ENCODE measurements at regions not wholly inside any gene's neighbourhood (a gene's known extent, or its start where the extent isn't known, plus 50 kb on each side); places are given as distances from the start of the nearest gene placed in this dataset.

GRCh38 chr13:22287343-22287920 lies 616.6 kb downstream of the FGF9 start:
- POLR2A ChIA-PET, result no interaction called here
- Histone ChIP-seq H3K4me2 (no peak overlapping the region), H3K36me3 (replicated peaks in 1 of 2; ENCODE audit: control insufficient read depth in 1 of 2, insufficient read depth in 2 of 2, low read length in 1 of 2) (no peaks in the 10 kb centered on the region), H4K20me1 (ENCODE audit: insufficient read depth) (no peaks in the 10 kb centered on the region), H3K4me1 (ENCODE audit: control insufficient read depth in 1 of 2, insufficient read depth in 2 of 2, low read depth in 1 of 2, low read length in 1 of 2) (no peaks in the 10 kb centered on the region), H3K79me2 (ENCODE audit: insufficient read depth) (no peaks in the 10 kb centered on the region), H3K27ac (ENCODE audit: low read depth in 2 of 2, low read length in 1 of 2) (no peak overlapping the region), H3K9ac (no peak overlapping the region), H3K27me3 (ENCODE audit: insufficient read depth) (no peaks in the 10 kb centered on the region), H2AFZ (ENCODE audit: low read depth) (no peak overlapping the region), H3K9me3 (no peaks in the 10 kb centered on the region), H3K4me3 (ENCODE audit: low read depth in 2 of 2, low read length in 1 of 2) (no peak overlapping the region), H3K9me2 (no peaks in the 10 kb centered on the region), H3F3A (replicated peaks; ENCODE audit: insufficient read depth) (no peaks in the 10 kb centered on the region)
- no peak for DNase-seq
- 28% methylated on average over 6 of the region's 6 CpGs for WGBS (ENCODE audit: low lambda C conversion rate)
- CTCF ChIA-PET, result no interaction called here
- no peak for TF ChIP-seq GATA2 (CRISPR knock-in tag; IDR thresholded peaks at IDR 0.05)
- TF ChIP-seq ZBTB33 (IDR thresholded peaks at IDR 0.05; ENCODE audit: borderline replicate concordance, low read depth), result no peak
- no peak for TF ChIP-seq EZH2phosphoT487 (IDR thresholded peaks at IDR 0.05; ENCODE audit: borderline replicate concordance, low read depth)
- TF ChIP-seq TEAD4 (IDR thresholded peaks at IDR 0.05; ENCODE audit: borderline replicate concordance, insufficient read depth), result no peak
- no peak for TF ChIP-seq USF2 (IDR thresholded peaks at IDR 0.05; ENCODE audit: borderline replicate concordance, low read depth, low read length)
- no peak for TF ChIP-seq JUND (IDR thresholded peaks at IDR 0.05)
- no peak for TF ChIP-seq MAX (IDR thresholded peaks at IDR 0.05; ENCODE audit: low read depth)
- TF ChIP-seq RCOR1 (IDR thresholded peaks at IDR 0.05; ENCODE audit: low read length), result no peak
- TF ChIP-seq YY1 (IDR thresholded peaks at IDR 0.05; ENCODE audit: low read depth), result no peak
- no peak for TF ChIP-seq CHD2 (IDR thresholded peaks at IDR 0.05; ENCODE audit: low read length, partially characterized antibody)

GRCh38 chr13:22288496-22288895 lies 617.6 kb downstream of the FGF9 start:
- H3K9me2 ChIP-seq, result no peaks in the 10 kb centered on the region
- H3K9ac ChIP-seq, result no peak overlapping the region
- POLR2A ChIA-PET, result no interaction called here

More at GRCh38 chr13:22288496-22288895, 617.6 kb downstream of the FGF9 start:
- no peaks in the 10 kb centered on the region for H3F3A ChIP-seq (replicated peaks; ENCODE audit: insufficient read depth)
- H3K9me3 ChIP-seq, result no peaks in the 10 kb centered on the region
- no peaks in the 10 kb centered on the region for H3K27me3 ChIP-seq (ENCODE audit: insufficient read depth)
- no peaks in the 10 kb centered on the region for H3K36me3 ChIP-seq (replicated peaks in 1 of 2; ENCODE audit: control insufficient read depth in 1 of 2, insufficient read depth in 2 of 2, low read length in 1 of 2)
- WGBS (ENCODE audit: low lambda C conversion rate), result 6% methylated on average over 4 of the region's 4 CpGs
- CTCF ChIA-PET, result no interaction called here
- no peak overlapping the region for H3K27ac ChIP-seq (ENCODE audit: low read depth in 2 of 2, low read length in 1 of 2)
- H3K4me2 ChIP-seq, result no peak overlapping the region
- H3K4me3 ChIP-seq (ENCODE audit: low read depth in 2 of 2, low read length in 1 of 2), result no peak overlapping the region
- DNase-seq, result no peak
- no peak overlapping the region for H2AFZ ChIP-seq (ENCODE audit: low read depth)
- no peak for TF ChIP-seq RAD21 (IDR thresholded peaks at IDR 0.05; ENCODE audit: low read length)
- no peak for TF ChIP-seq CHD2 (IDR thresholded peaks at IDR 0.05; ENCODE audit: low read length, partially characterized antibody)
- TF ChIP-seq FOXJ3 (CRISPR knock-in tag; IDR thresholded peaks at IDR 0.05), result no peak
- no peak for TF ChIP-seq FOSL2 (IDR thresholded peaks at IDR 0.05; ENCODE audit: borderline replicate concordance, low read depth)
- TF ChIP-seq TAF1 (IDR thresholded peaks at IDR 0.05; ENCODE audit: borderline replicate concordance, low read depth, low read length), result no peak
- no peak for TF ChIP-seq ZBTB33 (IDR thresholded peaks at IDR 0.05; ENCODE audit: borderline replicate concordance, low read depth)
- TF ChIP-seq GABPA (IDR thresholded peaks at IDR 0.05; ENCODE audit: low read depth), result no peak
- no peaks in the 10 kb centered on the region for H3K4me1 ChIP-seq (ENCODE audit: control insufficient read depth in 1 of 2, insufficient read depth in 2 of 2, low read depth in 1 of 2, low read length in 1 of 2)
- no peaks in the 10 kb centered on the region for H4K20me1 ChIP-seq (ENCODE audit: insufficient read depth)
- no peaks in the 10 kb centered on the region for H3K79me2 ChIP-seq (ENCODE audit: insufficient read depth)

Measured in SK-N-SH (cell line).